A549 (cell line): ENCODE measurements at regions not wholly inside any gene's neighbourhood (a gene's known extent, or its start where the extent isn't known, plus 50 kb on each side); places are given as distances from the start of the nearest gene placed in this dataset.

ENCODE experiments used
- ATAC-seq, 2 experiments: fragments of 200-7000 bp in 1 of 2; fragments of >200 bp in 1 of 2; cut with Nextera tagmentation in 1 of 2; cut with Tn5 transposase in 1 of 2; 3 replicates each; pipeline versions ENCODE4 v1.8.0 to v1.9.1; 2018 to 2020; ENCODE audit warnings: mild to moderate bottlenecking in 1 of 2, moderate library complexity in 1 of 2
- CTCF ChIA-PET: fragments of 300-600 bp; sonication (Branson Sonifier 250); formaldehyde crosslinking; extraction: SDS; loops from one replicate; lab custom pipeline; 2021; ENCODE audit warnings: antibody characterized with exemption, inconsistent platforms; lab: Yijun Ruan, JAX
- POLR2A ChIA-PET: fragments of 350-600 bp; formaldehyde crosslinking; extraction: SDS; loops from one replicate; lab custom pipeline; 2021; ENCODE audit warnings: antibody characterized with exemption, inconsistent platforms; lab: Yijun Ruan, JAX
- DNase-seq, 2 experiments: peaks; one replicate each; pipeline versions ENCODE4 v3.0.0 to v3.0.0-alpha.2; 2011 to 2016; ENCODE audit warnings: low read depth in 1 of 2, low spot score in 1 of 2
- FAIRE-seq: peaks from 2 replicates; lab custom pipeline; 2011; peaks lifted over from hg19 to GRCh38; lab: Jason Lieb, UNC
- H3K27ac ChIP-seq, 2 experiments: fragments of >200 bp; sonication (Bioruptor Twin); formaldehyde crosslinking; 3 replicates each; pipeline ENCODE4 v1.5.1; 2016 to 2017
- H3K4me1 ChIP-seq: fragments of >200 bp; sonication (Bioruptor Twin); formaldehyde crosslinking; 3 replicates; pipeline ENCODE4 v1.6.1; 2016
- H3K4me2 ChIP-seq: fragments of >200 bp; sonication (Bioruptor Twin); formaldehyde crosslinking; 3 replicates; pipeline ENCODE4 v1.6.1; 2016
- H3K4me3 ChIP-seq: fragments of >200 bp; sonication (Bioruptor Twin); formaldehyde crosslinking; 3 replicates; pipeline ENCODE4 v1.5.1; 2016
- H3K9me3 ChIP-seq: fragments of >200 bp; sonication (Bioruptor Twin); formaldehyde crosslinking; 3 replicates; pipeline ENCODE4 v1.6.1; 2016
- BCL3 ChIP-seq: fragments of >200 bp; sonication (Bioruptor Twin); formaldehyde crosslinking; IDR thresholded peaks from 3 replicates; pipeline ENCODE4 v1.6.1; 2016
- GATA3 ChIP-seq: IDR thresholded peaks from 2 replicates; pipeline ENCODE4 v1.6.1; 2012; ENCODE audit warnings: borderline replicate concordance
- MAX ChIP-seq: IDR thresholded peaks from 2 replicates; pipeline ENCODE4 v1.6.1; 2012
- MAZ ChIP-seq: fragments of 150-350 bp; IDR thresholded peaks from 2 replicates; pipeline ENCODE4 v1.6.1; 2014; ENCODE audit warnings: antibody characterized with exemption, low read depth, low read length, borderline replicate concordance
- MYC ChIP-seq: IDR thresholded peaks from 2 replicates; pipeline ENCODE4 v1.6.1; 2012; ENCODE audit warnings: mild to moderate bottlenecking, inconsistent platforms, low read length, improper control_type of control experiment, borderline replicate concordance
- PHF8 ChIP-seq: fragments of 200-600 bp; sonication (generic); IDR thresholded peaks from 2 replicates; pipeline ENCODE4 v1.6.1; 2016; ENCODE audit warnings: low read depth, mild to moderate bottlenecking, antibody characterized with exemption, moderate library complexity, borderline replicate concordance
- RCOR1 ChIP-seq: fragments of 150-350 bp; IDR thresholded peaks from 2 replicates; pipeline ENCODE4 v1.6.1; 2014; ENCODE audit warnings: antibody characterized with exemption, low read length, low read depth
- USF2 ChIP-seq: fragments of 450-650 bp; IDR thresholded peaks from 2 replicates; pipeline ENCODE4 v1.6.1; 2014; ENCODE audit warnings: antibody characterized with exemption
- ZC3H11A ChIP-seq: fragments of 450-650 bp; IDR thresholded peaks from 2 replicates; pipeline ENCODE4 v1.6.1; 2014; ENCODE audit warnings: antibody characterized with exemption, mild to moderate bottlenecking
- WGBS: methylation state at CpG from one replicate; pipeline ENCODE4 v1.1.6; 2017; ENCODE audit errors: missing lambda C conversion rate; 5-methylcytosine and 5-hydroxymethylcytosine counted together
- TF ChIP-seq, protein P1 (sequence below): IDR thresholded peaks from 2 replicates; pipeline ENCODE4 v1.6.1; 2012; ENCODE audit warnings: low read depth, borderline replicate concordance
- TF ChIP-seq, protein P2 (sequence below): fragments of 150-350 bp; IDR thresholded peaks from 2 replicates; pipeline ENCODE4 v1.6.1; 2014; ENCODE audit warnings: low read depth, mild to moderate bottlenecking, low read length

GRCh38 chr12:131349397-131350127, 361.3 kb upstream of the SFSWAP start:
- FAIRE-seq (no peak), ATAC-seq (no peak), DNase-seq (no peak)
- no peak overlapping the region for H3K27ac ChIP-seq
- H3K4me3 ChIP-seq, result no peak overlapping the region
- WGBS, result 72% methylated on average over 20 of the region's 20 CpGs
- POLR2A ChIA-PET, result no interaction called here
- TF ChIP-seq, protein P1, sequence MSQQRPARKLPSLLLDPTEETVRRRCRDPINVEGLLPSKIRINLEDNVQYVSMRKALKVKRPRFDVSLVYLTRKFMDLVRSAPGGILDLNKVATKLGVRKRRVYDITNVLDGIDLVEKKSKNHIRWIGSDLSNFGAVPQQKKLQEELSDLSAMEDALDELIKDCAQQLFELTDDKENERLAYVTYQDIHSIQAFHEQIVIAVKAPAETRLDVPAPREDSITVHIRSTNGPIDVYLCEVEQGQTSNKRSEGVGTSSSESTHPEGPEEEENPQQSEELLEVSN, result no peak
- CTCF ChIA-PET, result no interaction called here
- H3K9me3 ChIP-seq, result no peaks in the 10 kb centered on the region
- no peaks in the 10 kb centered on the region for H3K4me1 ChIP-seq
- no peak overlapping the region for H3K4me2 ChIP-seq

- ChIA-PET POLR2A (no interaction called here), CTCF (no interaction called here)
- H3K4me1 ChIP-seq, result no peaks in the 10 kb centered on the region
- DNase-seq (no peak), FAIRE-seq (no peak), ATAC-seq (no peak)
- H3K9me3 ChIP-seq, result no peaks in the 10 kb centered on the region
- 46% methylated on average over 3 of the region's 3 CpGs for WGBS
- H3K27ac ChIP-seq, result no peak overlapping the region
- no peak overlapping the region for H3K4me2 ChIP-seq
- H3K4me3 ChIP-seq, result no peak overlapping the region
- no peak for TF ChIP-seq BCL3
Observed at GRCh38 chr12:131350943-131351318, 360.0 kb upstream of the SFSWAP start.

DNA sequence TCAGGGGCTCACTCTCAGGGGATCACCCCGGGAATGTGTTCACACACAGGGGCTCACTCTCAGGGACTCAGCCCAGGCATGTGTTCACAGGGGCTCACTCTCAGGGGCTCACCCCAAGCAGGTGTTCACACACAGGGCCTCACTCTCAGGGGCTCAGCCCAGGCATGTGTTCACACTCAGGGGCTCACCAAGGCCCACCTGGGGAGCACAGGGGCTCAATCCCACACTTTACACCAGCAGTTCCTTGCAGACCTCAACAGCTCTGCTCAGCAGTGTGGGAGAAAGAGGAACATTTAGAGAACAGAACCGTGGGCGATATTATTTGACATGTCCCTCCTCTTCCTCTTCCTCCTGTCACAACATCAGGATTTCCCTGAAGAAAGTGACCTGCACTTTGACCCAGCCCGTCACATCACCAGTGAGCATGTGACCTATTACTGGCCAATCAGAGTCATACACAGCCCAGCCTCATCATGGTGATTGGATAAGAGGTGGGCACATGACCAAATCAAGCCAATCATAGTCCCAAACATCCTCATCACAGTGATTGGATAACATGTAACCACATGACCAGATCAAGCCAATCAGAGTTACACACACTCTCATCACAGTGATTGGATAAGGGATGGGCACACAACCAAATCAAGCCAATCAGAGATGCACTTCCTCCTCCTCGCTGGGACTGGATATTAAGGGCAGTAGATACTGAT, 359.4 kb upstream of the SFSWAP start:
- FAIRE-seq (no peak), DNase-seq (peak; percentile 51 to 58), ATAC-seq (peak in 1 of 2 experiments; percentile 80; a peak in 3 of 6 replicates)
- Histone ChIP-seq H3K4me3 (no peak overlapping the region), H3K27ac (no peak overlapping the region), H3K4me1 (no peaks in the 10 kb centered on the region), H3K4me2 (no peak overlapping the region), H3K9me3 (no peaks in the 10 kb centered on the region)
- ChIA-PET CTCF (no interaction called here), POLR2A (no interaction called here)
- 80% methylated on average over 4 of the region's 5 CpGs for WGBS
- TF ChIP-seq USF2, result peak; percentile 95
- no peak for TF ChIP-seq RCOR1
- no peak for TF ChIP-seq MAZ

DNA sequence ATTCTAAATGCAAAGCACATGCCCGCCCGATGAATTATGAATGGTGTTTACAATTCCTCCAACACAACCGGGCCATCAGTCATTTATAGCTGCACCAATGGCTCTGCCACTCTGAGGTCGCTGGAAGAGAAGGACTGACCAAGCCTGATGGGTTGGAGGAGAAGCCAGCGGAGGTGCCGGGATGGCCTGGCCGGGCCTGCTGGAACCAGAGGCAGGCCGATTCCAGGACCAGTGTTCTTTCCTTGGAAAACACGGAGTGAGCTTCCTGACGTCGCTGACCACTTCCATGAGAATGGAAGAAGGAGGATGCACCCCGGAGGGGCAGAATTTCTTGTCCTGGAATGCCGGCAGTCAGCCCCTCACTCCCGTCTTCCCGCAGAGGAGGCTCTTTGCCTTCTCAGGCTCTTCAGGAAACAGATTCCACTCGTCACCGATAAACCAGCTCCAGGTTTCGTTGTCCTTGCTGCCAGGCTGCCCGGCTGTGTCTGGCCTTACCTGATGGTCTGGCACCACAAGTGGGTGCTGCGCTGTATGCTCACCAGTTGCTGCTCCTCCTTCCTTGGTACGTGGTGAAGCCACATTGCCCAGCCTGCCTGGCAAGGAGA, 358.5 kb upstream of the SFSWAP start:
- H3K9me3 ChIP-seq, result no peaks in the 10 kb centered on the region
- H3K4me3 ChIP-seq, result no peak overlapping the region
- WGBS, result 77% methylated on average over 21 of the region's 21 CpGs
- no peak overlapping the region for H3K27ac ChIP-seq
- no peak for FAIRE-seq
- no peak for ATAC-seq
- ChIA-PET POLR2A (no interaction called here), CTCF (no interaction called here)
- no peak for TF ChIP-seq BCL3
- TF ChIP-seq, protein P2, sequence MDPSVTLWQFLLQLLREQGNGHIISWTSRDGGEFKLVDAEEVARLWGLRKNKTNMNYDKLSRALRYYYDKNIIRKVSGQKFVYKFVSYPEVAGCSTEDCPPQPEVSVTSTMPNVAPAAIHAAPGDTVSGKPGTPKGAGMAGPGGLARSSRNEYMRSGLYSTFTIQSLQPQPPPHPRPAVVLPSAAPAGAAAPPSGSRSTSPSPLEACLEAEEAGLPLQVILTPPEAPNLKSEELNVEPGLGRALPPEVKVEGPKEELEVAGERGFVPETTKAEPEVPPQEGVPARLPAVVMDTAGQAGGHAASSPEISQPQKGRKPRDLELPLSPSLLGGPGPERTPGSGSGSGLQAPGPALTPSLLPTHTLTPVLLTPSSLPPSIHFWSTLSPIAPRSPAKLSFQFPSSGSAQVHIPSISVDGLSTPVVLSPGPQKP, result no peak
- TF ChIP-seq GATA3, result no peak
- no peak for TF ChIP-seq MAX
- no peak for TF ChIP-seq ZC3H11A
- TF ChIP-seq MYC, result no peak
- no peak for TF ChIP-seq PHF8
- DNase-seq, result no peak
- H3K4me1 ChIP-seq, result no peaks in the 10 kb centered on the region
- H3K4me2 ChIP-seq, result no peak overlapping the region
